Thoracic aorta (tissue), 2 donors: ENCODE measurements at regions not wholly inside any gene's neighbourhood (a gene's known extent, or its start where the extent isn't known, plus 50 kb on each side); places are given as distances from the start of the nearest gene placed in this dataset.

Experiments used
- ATAC-seq: fragments of 150-250 bp; one replicate; pipeline ENCODE4 v1.8.0; 2017; ENCODE audit warnings: low read depth; ENCODE audit not compliant: insufficient number of reproducible peaks, low FRiP score
- DNase-seq: peaks from one replicate; pipeline ENCODE4 v3.0.0-alpha.2; 2020; ENCODE audit warnings: low spot score
- H3K27ac ChIP-seq, 2 donors: fragments of 200-600 bp; sonication (generic); 1 replicate in 1 of 2; 2 replicates in 1 of 2; pipeline ENCODE4 v1.5.1; 2016; ENCODE audit warnings: mild to moderate bottlenecking in 2 of 2, moderate library complexity in 2 of 2
- H3K27me3 ChIP-seq: fragments of 200-600 bp; sonication (generic); replicated peaks from 2 replicates; pipeline ENCODE4 v1.6.0; 2016; ENCODE audit warnings: mild to moderate bottlenecking; ENCODE audit not compliant: insufficient read depth
- H3K36me3 ChIP-seq: fragments of 200-600 bp; sonication (generic); one replicate; pipeline ENCODE4 v1.5.1; 2016
- H3K4me1 ChIP-seq, 2 donors: fragments of 200-600 bp; sonication (generic); 1 replicate in 1 of 2; 2 replicates in 1 of 2; pipeline versions ENCODE4 v1.5.1 to v1.6.0; 2016; ENCODE audit warnings: low read depth in 2 of 2, mild to moderate bottlenecking in 1 of 2; ENCODE audit not compliant: control insufficient read depth in 1 of 2
- H3K4me3 ChIP-seq: fragments of 200-600 bp; sonication (generic); 2 replicates; pipeline ENCODE4 v1.5.1; 2016; ENCODE audit warnings: mild to moderate bottlenecking
- H3K9me3 ChIP-seq: fragments of 200-600 bp; sonication (generic); 2 replicates; pipeline ENCODE4 v1.5.1; 2016
- CTCF ChIP-seq: fragments of 200-600 bp; sonication (generic); IDR thresholded peaks from one replicate; pipeline ENCODE4 v1.5.1; 2019; ENCODE audit warnings: antibody characterized with exemption

- ATAC-seq (no peak), DNase-seq (no peak)
- no peak for TF ChIP-seq CTCF
- Histone ChIP-seq H3K36me3 (no peaks in the 10 kb centered on the region), H3K27me3 (no peaks in the 10 kb centered on the region), H3K27ac (no peak overlapping the region), H3K4me3 (no peak overlapping the region), H3K4me1 (peaks cover 0 to 11% of the 10 kb centered on the region in 2 donors), H3K9me3 (no peaks in the 10 kb centered on the region)
Measured at GRCh38 chr3:153749070-153749610, 372.1 kb upstream of the ARHGEF26 start.

- Histone ChIP-seq H3K9me3 (no peaks in the 10 kb centered on the region), H3K4me3 (no peak overlapping the region), H3K4me1 (peaks cover 0 to 11% of the 10 kb centered on the region in 2 donors), H3K27me3 (no peaks in the 10 kb centered on the region), H3K27ac (no peak overlapping the region), H3K36me3 (no peaks in the 10 kb centered on the region)
- TF ChIP-seq CTCF: no peak
- DNase-seq (no peak), ATAC-seq (no peak)
Measured at GRCh38 chr3:153752405-153753027, 368.7 kb upstream of the ARHGEF26 start.

- ATAC-seq (no peak), DNase-seq (no peak)
- Histone ChIP-seq H3K27me3 (no peaks in the 10 kb centered on the region), H3K4me3 (no peak overlapping the region), H3K4me1 (peaks cover 0 to 11% of the 10 kb centered on the region in 2 donors), H3K27ac (no peak overlapping the region), H3K9me3 (no peaks in the 10 kb centered on the region), H3K36me3 (no peaks in the 10 kb centered on the region)
- TF ChIP-seq CTCF: no peak
Measured at GRCh38 chr3:153753035-153753434, 368.2 kb upstream of the ARHGEF26 start.

- Histone ChIP-seq H3K4me3 (no peak overlapping the region), H3K36me3 (no peaks in the 10 kb centered on the region), H3K27me3 (no peaks in the 10 kb centered on the region), H3K27ac (no peak overlapping the region), H3K4me1 (peaks cover 0 to 5% of the 10 kb centered on the region in 2 donors), H3K9me3 (no peaks in the 10 kb centered on the region)
- TF ChIP-seq CTCF: no peak
- no peak for ATAC-seq
- no peak for DNase-seq
Measured at GRCh38 chr3:153756816-153757215, 364.4 kb upstream of the ARHGEF26 start.

- peaks cover 0 to 4% of the 10 kb centered on the region in 2 donors for H3K4me1 ChIP-seq
Measured at GRCh38 chr3:153757839-153758238, 363.4 kb upstream of the ARHGEF26 start.

More at GRCh38 chr3:153757839-153758238, 363.4 kb upstream of the ARHGEF26 start:
- no peak for TF ChIP-seq CTCF
- Histone ChIP-seq H3K4me3 (no peak overlapping the region), H3K9me3 (no peaks in the 10 kb centered on the region), H3K36me3 (no peaks in the 10 kb centered on the region), H3K27ac (no peak overlapping the region), H3K27me3 (no peaks in the 10 kb centered on the region)
- DNase-seq (no peak), ATAC-seq (no peak)
